22Rv1 (cell line): ENCODE measurements at regions not wholly inside any gene's neighbourhood (a gene's known extent, or its start where the extent isn't known, plus 50 kb on each side); places are given as distances from the start of the nearest gene placed in this dataset.

Experiments used
- H3K27ac ChIP-seq: fragments of 450-650 bp; 2 replicates; pipeline ENCODE4 v1.5.1; 2017
- CTCF ChIP-seq: fragments of 450-650 bp; IDR thresholded peaks from 2 replicates; pipeline ENCODE4 v1.5.1; 2017; ENCODE audit warnings: mild to moderate bottlenecking
- ZFX ChIP-seq: fragments of 450-650 bp; IDR thresholded peaks from 2 replicates; pipeline ENCODE4 v1.6.1; 2017; ENCODE audit warnings: antibody characterized with exemption, borderline replicate concordance

GRCh38 chrX:39337451-39337850, 536.2 kb downstream of the MID1IP1 start:
- no peak overlapping the region for H3K27ac ChIP-seq
- no peak for TF ChIP-seq CTCF
- no peak for TF ChIP-seq ZFX

DNA sequence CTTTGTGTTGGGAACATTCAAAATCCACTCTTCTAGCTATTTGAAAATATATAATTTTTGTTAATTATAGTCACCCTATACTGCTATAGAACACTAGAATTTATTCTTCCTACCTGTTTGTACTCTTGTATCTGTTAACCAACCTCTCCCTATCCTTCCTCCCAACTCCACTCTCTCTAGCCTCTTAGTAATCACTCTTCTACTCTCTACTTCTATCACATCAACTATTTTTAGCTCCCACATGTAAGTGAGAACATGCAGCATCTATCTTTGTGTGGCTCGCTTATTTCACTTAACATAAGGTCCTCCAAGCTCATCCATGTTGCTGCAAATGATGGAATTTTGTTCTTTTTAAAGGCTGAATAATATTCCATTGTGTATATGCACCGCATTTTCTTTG, 537.3 kb downstream of the MID1IP1 start:
- H3K27ac ChIP-seq, result no peak overlapping the region
- TF ChIP-seq ZFX, result no peak
- TF ChIP-seq CTCF, result no peak

GRCh38 chrX:39356119-39356807, 555.0 kb downstream of the MID1IP1 start:
- TF ChIP-seq ZFX (no peak), CTCF (no peak)
- no peak overlapping the region for H3K27ac ChIP-seq

DNA sequence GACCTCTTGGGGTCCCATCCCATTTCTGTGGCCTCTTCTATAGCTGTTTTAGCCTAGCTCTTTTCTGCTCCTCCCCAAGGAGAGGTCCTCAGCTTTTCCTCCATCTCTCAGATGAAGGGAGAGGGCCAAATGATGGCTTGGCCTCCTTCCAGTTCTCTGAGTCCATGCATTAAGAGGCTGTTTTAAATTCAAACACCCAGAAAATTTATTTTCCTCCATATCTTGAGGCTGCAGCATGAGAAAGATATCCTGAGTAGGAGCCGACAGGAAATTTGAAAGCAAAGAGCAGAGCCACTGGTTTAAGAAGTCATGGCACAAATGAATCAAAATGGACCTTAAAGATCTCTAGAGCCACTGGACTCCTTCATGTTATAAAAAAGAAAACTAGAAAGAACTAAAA, 558.8 kb downstream of the MID1IP1 start:
- no peak for TF ChIP-seq ZFX
- no peak for TF ChIP-seq CTCF
- H3K27ac ChIP-seq, result no peak overlapping the region

DNA sequence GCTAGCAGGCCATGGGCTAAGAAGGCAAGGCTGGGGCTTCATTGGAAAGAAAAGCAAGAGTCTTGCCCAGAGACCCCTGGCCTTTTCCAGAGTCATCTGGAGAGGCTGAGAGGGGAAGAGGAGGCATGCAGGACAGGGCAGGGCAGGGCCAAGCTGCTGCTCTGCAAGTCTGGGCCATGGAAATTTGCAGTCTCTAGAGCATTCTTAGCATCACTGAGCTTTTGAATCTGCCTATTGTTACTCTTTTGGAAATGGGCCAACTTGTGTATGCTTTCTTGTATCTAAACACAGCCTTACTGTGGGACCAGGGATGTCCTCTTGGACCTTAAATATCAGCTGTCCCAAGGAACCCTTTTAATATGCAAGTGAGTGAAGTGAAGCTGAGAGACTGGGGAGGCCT, 560.5 kb downstream of the MID1IP1 start:
- TF ChIP-seq CTCF (no peak), ZFX (no peak)
- no peak overlapping the region for H3K27ac ChIP-seq

DNA sequence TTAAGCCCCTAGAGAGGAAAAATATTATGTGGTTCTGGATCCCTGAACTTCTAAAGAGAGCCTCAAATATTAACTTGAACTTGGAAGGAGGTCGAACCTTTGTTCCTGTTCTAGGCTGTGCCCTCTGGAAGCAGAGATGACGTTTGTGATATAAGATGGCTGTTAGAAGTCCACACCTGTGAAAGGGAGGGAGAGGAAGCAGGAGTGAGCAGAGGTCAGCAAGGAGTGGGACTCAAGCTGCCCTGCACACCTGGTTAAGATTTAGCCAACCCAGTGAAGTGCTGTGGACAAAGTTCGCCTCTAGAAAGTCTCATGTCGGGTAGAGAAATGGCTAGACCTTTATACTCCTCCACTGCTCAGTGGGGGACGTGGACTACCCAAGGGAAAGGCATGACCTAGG, 566.2 kb downstream of the MID1IP1 start:
- TF ChIP-seq ZFX (no peak), CTCF (no peak)
- H3K27ac ChIP-seq, result no peak overlapping the region

DNA sequence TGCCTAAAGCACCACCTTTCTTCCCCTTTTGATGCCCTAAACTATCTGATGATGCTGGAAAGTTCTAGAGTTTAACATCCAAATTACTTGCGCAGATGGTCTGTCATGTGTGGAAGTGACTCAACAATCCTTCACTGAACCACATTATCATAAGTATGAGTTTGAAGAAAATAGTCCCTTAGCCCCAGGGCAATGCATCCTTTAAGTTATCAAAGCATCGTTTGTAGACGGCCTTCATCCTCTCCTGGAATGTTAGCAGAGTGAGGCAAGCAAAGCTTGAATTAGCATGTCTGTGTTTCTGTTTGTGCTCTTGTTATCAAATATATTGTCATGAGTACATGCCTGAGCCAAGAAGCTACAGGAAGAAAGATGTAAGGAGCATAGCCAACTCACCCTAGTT, 570.9 kb downstream of the MID1IP1 start:
- no peak overlapping the region for H3K27ac ChIP-seq
- TF ChIP-seq CTCF (no peak), ZFX (no peak)
